ENCODE measurements at regions not wholly inside any gene's neighbourhood (a gene's known extent, or its start where the extent isn't known, plus 50 kb on each side); places are given as distances from the start of the nearest gene placed in this dataset.

DNA sequence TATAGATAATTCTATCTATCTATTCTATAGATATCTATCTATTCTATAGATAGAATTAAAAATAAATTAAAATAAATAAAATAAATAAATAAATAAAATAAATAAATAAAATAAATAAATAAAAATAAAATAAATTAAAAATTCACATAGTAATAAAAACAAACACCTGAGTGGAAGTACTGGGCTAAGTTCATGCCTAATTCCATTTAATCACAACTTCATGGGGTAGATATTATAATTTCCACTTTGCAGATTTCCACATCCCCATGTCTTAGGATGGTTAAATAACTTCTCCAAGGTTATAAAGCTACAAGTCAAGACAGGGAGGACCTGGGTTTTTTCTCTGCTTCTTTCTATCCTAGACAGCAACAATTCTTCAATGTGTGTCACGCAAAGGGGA lies 261.4 kb upstream of the MEX3C start:
- no peak for DNase-seq (ENCODE audit: extremely low spot score)
- ChIA-PET POLR2A (no interaction called here), CTCF (no interaction called here)
- TF ChIP-seq FOXM1 (IDR thresholded peaks at IDR 0.05; ENCODE audit: borderline replicate concordance) (no peak), FOXA1 (IDR thresholded peaks at IDR 0.05) (no peak), SP1 (IDR thresholded peaks at IDR 0.05) (no peak), TARDBP (IDR thresholded peaks at IDR 0.05) (no peak), L3MBTL2 (conservative IDR thresholded peaks at IDR 0.05) (no peak), ARNT (IDR thresholded peaks at IDR 0.05) (no peak)

DNA sequence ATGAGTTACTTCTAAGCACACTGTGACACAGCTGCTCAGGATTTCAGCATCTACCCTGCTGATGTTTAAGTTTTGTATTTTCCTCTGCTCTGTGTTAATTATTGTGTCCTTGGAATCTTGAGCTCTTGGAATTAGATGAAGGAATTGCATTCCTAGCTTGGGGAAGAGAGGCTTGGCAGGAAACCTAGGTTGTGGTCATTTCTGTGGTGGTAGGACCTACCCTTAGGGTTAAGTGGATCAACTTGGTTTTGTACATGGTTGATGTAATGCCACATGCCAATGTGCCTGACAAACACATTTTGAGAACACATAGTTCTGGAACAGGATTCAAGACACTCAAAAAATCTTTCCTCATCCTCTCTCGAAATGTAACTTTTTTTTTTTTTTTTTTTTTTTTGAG lies 264.5 kb upstream of the MEX3C start:
- ChIA-PET CTCF (no interaction called here), POLR2A (no interaction called here)
- no peak for DNase-seq (ENCODE audit: extremely low spot score)
- TF ChIP-seq SP1 (IDR thresholded peaks at IDR 0.05) (no peak), ELF4 (IDR thresholded peaks at IDR 0.05) (no peak), LEF1 (IDR thresholded peaks at IDR 0.05; ENCODE audit: borderline replicate concordance) (no peak), HDGF (IDR thresholded peaks at IDR 0.05; ENCODE audit: borderline replicate concordance) (no peak), FOXM1 (IDR thresholded peaks at IDR 0.05; ENCODE audit: borderline replicate concordance) (no peak)

DNA sequence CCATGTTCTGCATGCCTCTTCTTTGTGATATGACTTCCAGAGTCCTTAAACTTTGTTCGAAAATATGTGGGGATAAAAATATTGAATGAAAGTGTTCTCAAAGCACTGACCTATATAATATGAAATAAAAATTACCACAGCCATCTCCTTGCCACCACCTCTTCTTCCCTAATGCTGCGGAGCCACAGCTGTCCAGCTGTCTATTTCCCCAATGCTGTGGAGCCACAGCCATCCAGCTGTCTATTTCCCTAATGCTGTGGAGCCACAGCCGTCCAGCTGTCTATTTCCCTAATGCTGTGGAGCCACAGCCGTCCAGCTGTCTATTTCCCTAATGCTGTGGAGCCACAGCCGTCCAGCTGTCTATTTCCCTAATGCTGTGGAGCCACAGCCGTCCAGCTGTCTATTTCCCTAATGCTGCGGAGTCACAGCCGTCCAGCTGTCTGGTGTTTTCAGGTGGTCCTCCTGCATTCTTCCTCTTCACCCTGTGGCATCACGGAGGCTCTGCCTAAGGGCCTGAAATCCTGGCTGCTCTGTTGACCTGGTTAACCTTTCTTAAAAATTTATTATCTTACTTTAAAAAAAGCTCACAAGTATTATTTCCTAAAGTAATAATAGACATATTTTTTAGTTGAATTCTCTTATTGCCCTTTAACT lies 266.1 kb upstream of the MEX3C start:
- no peak for DNase-seq (ENCODE audit: extremely low spot score)
- TF ChIP-seq CTBP1 (IDR thresholded peaks at IDR 0.05; ENCODE audit: borderline replicate concordance), result no peak
- no peak for TF ChIP-seq BHLHE40 (IDR thresholded peaks at IDR 0.05; ENCODE audit: borderline replicate concordance)
- TF ChIP-seq SUZ12 (IDR thresholded peaks at IDR 0.05), result no peak
- TF ChIP-seq TARDBP (IDR thresholded peaks at IDR 0.05), result no peak
- TF ChIP-seq L3MBTL2 (conservative IDR thresholded peaks at IDR 0.05), result no peak
- TF ChIP-seq FOXM1 (IDR thresholded peaks at IDR 0.05; ENCODE audit: borderline replicate concordance), result no peak
- TF ChIP-seq FOXK2 (IDR thresholded peaks at IDR 0.05), result no peak
- no peak for TF ChIP-seq HDGF (IDR thresholded peaks at IDR 0.05; ENCODE audit: borderline replicate concordance)
- no peak for TF ChIP-seq ZNF384 (IDR thresholded peaks at IDR 0.05)
- no peak for TF ChIP-seq LEF1 (IDR thresholded peaks at IDR 0.05; ENCODE audit: borderline replicate concordance)
- TF ChIP-seq ARNT (IDR thresholded peaks at IDR 0.05), result no peak
- no peak for TF ChIP-seq SP1 (IDR thresholded peaks at IDR 0.05)
- no peak for TF ChIP-seq FOXA1 (IDR thresholded peaks at IDR 0.05)
- TF ChIP-seq, protein P1, sequence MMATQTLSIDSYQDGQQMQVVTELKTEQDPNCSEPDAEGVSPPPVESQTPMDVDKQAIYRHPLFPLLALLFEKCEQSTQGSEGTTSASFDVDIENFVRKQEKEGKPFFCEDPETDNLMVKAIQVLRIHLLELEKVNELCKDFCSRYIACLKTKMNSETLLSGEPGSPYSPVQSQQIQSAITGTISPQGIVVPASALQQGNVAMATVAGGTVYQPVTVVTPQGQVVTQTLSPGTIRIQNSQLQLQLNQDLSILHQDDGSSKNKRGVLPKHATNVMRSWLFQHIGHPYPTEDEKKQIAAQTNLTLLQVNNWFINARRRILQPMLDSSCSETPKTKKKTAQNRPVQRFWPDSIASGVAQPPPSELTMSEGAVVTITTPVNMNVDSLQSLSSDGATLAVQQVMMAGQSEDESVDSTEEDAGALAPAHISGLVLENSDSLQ (IDR thresholded peaks at IDR 0.05), result no peak
- TF ChIP-seq NFRKB (IDR thresholded peaks at IDR 0.05), result no peak
- no peak for TF ChIP-seq ELF4 (IDR thresholded peaks at IDR 0.05)
- ChIA-PET POLR2A (no interaction called here), CTCF (no interaction called here)

DNA sequence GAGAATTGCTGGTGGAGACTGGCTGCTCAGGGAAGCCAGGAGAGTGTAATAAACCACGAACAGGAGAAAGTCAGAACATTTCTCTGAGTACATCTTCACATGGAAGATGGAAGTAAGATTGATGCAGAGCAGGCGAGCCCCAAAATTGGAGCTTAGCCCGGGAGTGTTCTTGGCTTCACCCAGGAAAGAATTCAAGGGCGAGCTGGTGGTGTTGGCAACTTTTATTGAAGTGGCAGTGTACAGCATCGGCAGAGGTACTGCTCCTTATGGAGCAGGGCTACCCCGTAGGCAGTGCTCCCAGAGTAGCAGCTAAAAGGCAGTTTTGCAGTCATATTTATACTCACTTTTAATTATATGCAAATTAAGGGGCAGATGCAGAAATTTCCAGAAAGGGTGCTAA lies 281.4 kb upstream of the MEX3C start:
- CTCF ChIA-PET, result no interaction called here
- POLR2A ChIA-PET, result no interaction called here
- TF ChIP-seq HDGF (IDR thresholded peaks at IDR 0.05; ENCODE audit: borderline replicate concordance) (no peak), ELF4 (IDR thresholded peaks at IDR 0.05) (no peak), BHLHE40 (IDR thresholded peaks at IDR 0.05; ENCODE audit: borderline replicate concordance) (no peak), L3MBTL2 (conservative IDR thresholded peaks at IDR 0.05) (no peak), CTBP1 (IDR thresholded peaks at IDR 0.05; ENCODE audit: borderline replicate concordance) (no peak), LEF1 (IDR thresholded peaks at IDR 0.05; ENCODE audit: borderline replicate concordance) (no peak), TARDBP (IDR thresholded peaks at IDR 0.05) (no peak), FOXM1 (IDR thresholded peaks at IDR 0.05; ENCODE audit: borderline replicate concordance) (no peak), SUZ12 (IDR thresholded peaks at IDR 0.05) (no peak), ARNT (IDR thresholded peaks at IDR 0.05) (no peak), SP1 (IDR thresholded peaks at IDR 0.05) (no peak), FOXA1 (IDR thresholded peaks at IDR 0.05) (no peak), FOXK2 (IDR thresholded peaks at IDR 0.05) (no peak), ZNF384 (IDR thresholded peaks at IDR 0.05) (no peak), NFRKB (IDR thresholded peaks at IDR 0.05) (no peak)
- TF ChIP-seq, protein P1 (IDR thresholded peaks at IDR 0.05), result no peak

DNA sequence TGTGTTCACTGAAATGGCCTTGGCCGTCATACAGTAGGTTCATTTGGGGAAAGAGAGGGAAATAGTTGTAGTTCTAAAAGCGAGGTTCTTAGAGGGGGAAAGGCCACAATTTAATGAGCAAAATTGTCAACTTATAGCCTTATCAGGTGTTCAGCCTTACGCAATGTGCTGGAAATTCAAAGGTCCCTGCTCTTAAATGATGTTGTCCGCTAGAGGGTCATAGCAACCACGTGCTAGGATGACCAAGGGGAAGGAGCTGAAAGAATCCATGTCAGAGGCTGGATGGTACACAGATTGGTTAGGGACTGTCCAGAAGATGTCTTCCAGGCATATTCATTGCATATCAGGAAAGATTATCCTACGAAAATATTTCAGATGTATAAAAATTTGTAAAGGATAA lies 282.3 kb upstream of the MEX3C start:
- DNase-seq (ENCODE audit: extremely low spot score), result no peak
- CTCF ChIA-PET, result no interaction called here
- POLR2A ChIA-PET, result no interaction called here

More for the DNA sequence above, 281.4 kb upstream of the MEX3C start:
- DNase-seq (ENCODE audit: extremely low spot score), result no peak

DNA sequence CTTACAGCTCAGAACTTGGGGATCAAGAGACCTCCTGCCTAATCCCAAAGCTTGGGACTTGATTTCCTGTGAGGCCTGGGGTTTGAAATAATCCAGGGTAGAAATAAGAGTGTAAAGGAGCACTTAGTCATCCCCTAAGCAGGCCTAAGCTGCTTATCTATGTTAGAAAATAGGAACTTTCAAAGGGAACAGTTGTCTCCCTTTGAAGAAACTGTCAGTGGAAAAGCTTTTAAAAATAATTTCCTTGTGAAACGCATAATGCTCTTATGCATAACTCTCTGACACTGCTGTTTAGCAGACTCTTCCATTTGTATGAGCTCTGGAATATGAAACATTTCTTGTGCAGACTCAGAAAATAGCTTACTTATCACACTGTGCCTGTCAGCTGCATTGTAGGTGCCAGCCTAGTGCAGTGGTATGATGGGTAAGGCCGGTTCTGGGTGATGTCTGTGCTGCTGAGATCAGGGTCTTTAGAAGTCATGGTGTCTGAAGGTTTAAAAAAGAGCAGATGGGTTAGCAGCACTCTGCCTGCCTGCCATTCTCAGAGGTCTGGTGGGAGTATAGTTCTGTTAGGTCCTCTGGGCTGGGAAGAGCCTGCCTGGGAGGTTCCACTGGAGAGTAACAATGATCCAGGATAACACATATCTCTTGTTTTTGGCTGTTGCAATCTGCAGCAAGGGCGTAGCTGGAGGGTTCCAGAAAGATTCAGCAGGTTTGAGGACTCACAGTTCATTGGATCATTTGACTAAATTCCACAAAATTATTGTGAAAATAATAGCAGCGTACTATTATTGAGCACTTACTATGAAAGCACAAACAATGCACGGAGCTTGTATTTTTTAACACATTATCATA lies 283.2 kb upstream of the MEX3C start:
- no peak for TF ChIP-seq LEF1 (IDR thresholded peaks at IDR 0.05; ENCODE audit: borderline replicate concordance)
- TF ChIP-seq HDGF (IDR thresholded peaks at IDR 0.05; ENCODE audit: borderline replicate concordance), result no peak
- TF ChIP-seq FOXK2 (IDR thresholded peaks at IDR 0.05), result no peak
- TF ChIP-seq SUZ12 (IDR thresholded peaks at IDR 0.05), result no peak
- TF ChIP-seq ELF4 (IDR thresholded peaks at IDR 0.05), result no peak
- TF ChIP-seq TARDBP (IDR thresholded peaks at IDR 0.05), result no peak
- no peak for TF ChIP-seq NFRKB (IDR thresholded peaks at IDR 0.05)
- no peak for TF ChIP-seq CTBP1 (IDR thresholded peaks at IDR 0.05; ENCODE audit: borderline replicate concordance)
- TF ChIP-seq FOXA1 (IDR thresholded peaks at IDR 0.05), result no peak
- TF ChIP-seq SP1 (IDR thresholded peaks at IDR 0.05), result no peak
- TF ChIP-seq, protein P1 (IDR thresholded peaks at IDR 0.05), result no peak
- no peak for TF ChIP-seq FOXM1 (IDR thresholded peaks at IDR 0.05; ENCODE audit: borderline replicate concordance)
- CTCF ChIA-PET, result interaction anchor here (0.7 kb wide), 1 partner anchor 316 kb away, joined by 3 read pairs; no protein-coding TSS in a partner anchor
- no peak for DNase-seq (ENCODE audit: extremely low spot score)
- POLR2A ChIA-PET, result no interaction called here

More for the DNA sequence above, 282.3 kb upstream of the MEX3C start:
- TF ChIP-seq LEF1 (IDR thresholded peaks at IDR 0.05; ENCODE audit: borderline replicate concordance) (no peak), FOXM1 (IDR thresholded peaks at IDR 0.05; ENCODE audit: borderline replicate concordance) (no peak), ELF4 (IDR thresholded peaks at IDR 0.05) (no peak), SP1 (IDR thresholded peaks at IDR 0.05) (no peak), FOXA1 (IDR thresholded peaks at IDR 0.05) (no peak)
